ENCODE measurements at regions not wholly inside any gene's neighbourhood (a gene's known extent, or its start where the extent isn't known, plus 50 kb on each side); places are given as distances from the start of the nearest gene placed in this dataset.

GRCh38 chr9:2448193-2448738 is 173.3 kb upstream of the VLDLR start:
- TF ChIP-seq NFXL1 (IDR thresholded peaks at IDR 0.05; ENCODE audit: borderline replicate concordance) = no peak
- TF ChIP-seq SMAD5 (IDR thresholded peaks at IDR 0.05; ENCODE audit: low read depth) = no peak
- no peak for TF ChIP-seq NFIC (IDR thresholded peaks at IDR 0.05; ENCODE audit: low read depth, low read length)
- no peak for TF ChIP-seq CTCF (IDR thresholded peaks at IDR 0.05 in 2 of 3, conservative IDR thresholded peaks at IDR 0.05 in 1 of 3; ENCODE audit: control insufficient read depth in 2 of 3, extremely low read depth in 1 of 3, insufficient read depth in 1 of 3, low read depth in 3 of 3, low read length in 3 of 3)
- no peak for TF ChIP-seq MTA3 (IDR thresholded peaks at IDR 0.05; ENCODE audit: borderline replicate concordance, low read length)
- no peak for TF ChIP-seq ESRRA (IDR thresholded peaks at IDR 0.05; ENCODE audit: low read length)
- TF ChIP-seq SUZ12 (IDR thresholded peaks at IDR 0.05; ENCODE audit: unreplicated experiment) = no peak
